GM23248 (cell line): ENCODE measurements at regions not wholly inside any gene's neighbourhood (a gene's known extent, or its start where the extent isn't known, plus 50 kb on each side); places are given as distances from the start of the nearest gene placed in this dataset.

Source experiments
- EZH2 ChIP-seq: fragments of 200-600 bp; sonication (generic); IDR thresholded peaks from 2 replicates; pipeline ENCODE4 v1.6.1; 2018; ENCODE audit warnings: antibody characterized with exemption, mild to moderate bottlenecking; ENCODE audit not compliant: insufficient read depth, poor library complexity, severe bottlenecking
- EZH2phosphoT487 ChIP-seq: fragments of 200-600 bp; sonication (generic); IDR thresholded peaks from 2 replicates; pipeline ENCODE4 v1.6.1; 2018; ENCODE audit warnings: antibody characterized with exemption, moderate library complexity, mild to moderate bottlenecking, low read depth; ENCODE audit not compliant: insufficient read depth

- TF ChIP-seq EZH2phosphoT487, result no peak
- TF ChIP-seq EZH2, result no peak
These were observed 114.1 kb upstream of the E2F7 start for GRCh38 chr12:77179515-77179914.
